ENCODE measurements at regions not wholly inside any gene's neighbourhood (a gene's known extent, or its start where the extent isn't known, plus 50 kb on each side); places are given as distances from the start of the nearest gene placed in this dataset.

GRCh38 chr7:41489885-41490284, 213.0 kb downstream of the INHBA start:
- no peak for TF ChIP-seq POLR2A (IDR thresholded peaks at IDR 0.05; ENCODE audit: low read length)
- TF ChIP-seq GATA1 (IDR thresholded peaks at IDR 0.05; ENCODE audit: low read depth, low read length): no peak

Data from erythroblast (primary cell).